Colonic mucosa (tissue), 4 donors: ENCODE measurements at regions not wholly inside any gene's neighbourhood (a gene's known extent, or its start where the extent isn't known, plus 50 kb on each side); places are given as distances from the start of the nearest gene placed in this dataset.
"Not testable (repeated sequence)": the region's sequence is repeated elsewhere in the genome, so short reads cannot be mapped to it uniquely, and the experiment has no call there.

Experiments used
- DNase-seq: peaks from one replicate; pipeline ENCODE4 v3.0.0-alpha.2; 2020
- H3K27ac ChIP-seq: fragments of 200-600 bp; one replicate; pipeline ENCODE4 v1.8.0; 2021
- H3K27me3 ChIP-seq: fragments of 200-600 bp; one replicate; pipeline ENCODE4 v1.8.0; 2021
- H3K36me3 ChIP-seq: fragments of 200-600 bp; one replicate; pipeline ENCODE4 v1.8.0; 2021
- H3K4me1 ChIP-seq: fragments of 200-600 bp; one replicate; pipeline ENCODE4 v1.8.0; 2021; ENCODE audit warnings: mild to moderate bottlenecking
- H3K4me3 ChIP-seq: fragments of 200-600 bp; one replicate; pipeline ENCODE4 v1.8.0; 2021
- H3K9ac ChIP-seq, 2 donors: one replicate each; pipeline ENCODE4 v1.7.0; 2013; ENCODE audit warnings: control low read depth in 2 of 2, low read depth in 2 of 2, low read length in 2 of 2
- H3K9me3 ChIP-seq: fragments of 200-600 bp; one replicate; pipeline ENCODE4 v1.8.0; 2021
- CTCF ChIP-seq: fragments of 200-600 bp; IDR thresholded peaks from one replicate; pipeline ENCODE4 v1.8.0; 2022; ENCODE audit warnings: antibody characterized with exemption, mild to moderate bottlenecking
- intact Hi-C: fragments of 100-400 bp; cut with DNase I; formaldehyde crosslinking; loops from one replicate; pipeline ENCODE4 v1.14.1; 2022
- donor health status: healthy.
- donor health status: DM: no; HTN: no; CAD: no.
- donor health status: DM: no; HTN: no; CAD: no.

GRCh38 chr13:22926748-22927400 lies 253.9 kb upstream of the SGCG start:
- no peak for DNase-seq
- no peaks in the 10 kb centered on the region for H3K9me3 ChIP-seq
- H3K27me3 ChIP-seq: no peaks in the 10 kb centered on the region
- H3K4me1 ChIP-seq: no peaks in the 10 kb centered on the region
- TF ChIP-seq CTCF: no peak
- H3K36me3 ChIP-seq: no peaks in the 10 kb centered on the region
- H3K4me3 ChIP-seq: peak overlapping the region; percentile 38
- no peak overlapping the region for H3K27ac ChIP-seq
- no peak overlapping the region for H3K9ac ChIP-seq
- intact Hi-C loops: no loop called here

GRCh38 chr13:22927845-22928244 lies 252.9 kb upstream of the SGCG start:
- H3K27me3 ChIP-seq, intact Hi-C loops, H3K9me3 ChIP-seq, DNase-seq, H3K27ac ChIP-seq, H3K4me1 ChIP-seq, H3K9ac ChIP-seq, H3K36me3 ChIP-seq, H3K4me3 ChIP-seq: not testable (repeated sequence)

- no peaks in the 10 kb centered on the region for H3K9me3 ChIP-seq
- intact Hi-C loops: no loop called here
Observed at GRCh38 chr13:22929381-22930126, 251.2 kb upstream of the SGCG start.

GRCh38 chr13:22931576-22931975 lies 249.2 kb upstream of the SGCG start:
- H3K36me3 ChIP-seq: no peaks in the 10 kb centered on the region
- intact Hi-C loops: no loop called here
- H3K27ac ChIP-seq: no peak overlapping the region
- H3K9ac ChIP-seq: no peak overlapping the region
- no peaks in the 10 kb centered on the region for H3K4me1 ChIP-seq
- no peak overlapping the region for H3K4me3 ChIP-seq
- H3K27me3 ChIP-seq: no peaks in the 10 kb centered on the region
- TF ChIP-seq CTCF: no peak
- DNase-seq: no peak
- H3K9me3 ChIP-seq: no peaks in the 10 kb centered on the region

More at GRCh38 chr13:22929381-22930126, 251.2 kb upstream of the SGCG start:
- H3K9ac ChIP-seq: no peak overlapping the region
- H3K27ac ChIP-seq: no peak overlapping the region
- no peaks in the 10 kb centered on the region for H3K4me1 ChIP-seq
- H3K4me3 ChIP-seq: no peak overlapping the region
- DNase-seq: no peak
- no peaks in the 10 kb centered on the region for H3K27me3 ChIP-seq
- no peaks in the 10 kb centered on the region for H3K36me3 ChIP-seq
- no peak for TF ChIP-seq CTCF

- H3K4me1 ChIP-seq, H3K4me3 ChIP-seq, DNase-seq, H3K27me3 ChIP-seq, H3K9me3 ChIP-seq, H3K9ac ChIP-seq, intact Hi-C loops, H3K36me3 ChIP-seq, H3K27ac ChIP-seq: not testable (repeated sequence)
Observed at GRCh38 chr13:22932632-22933412, 248.0 kb upstream of the SGCG start.

GRCh38 chr13:22933571-22934181 lies 247.1 kb upstream of the SGCG start:
- no peak for TF ChIP-seq CTCF
- Histone ChIP-seq H3K27me3 (no peaks in the 10 kb centered on the region), H3K36me3 (no peaks in the 10 kb centered on the region), H3K9ac (no peak overlapping the region), H3K4me3 (no peak overlapping the region), H3K9me3 (no peaks in the 10 kb centered on the region), H3K27ac (no peak overlapping the region), H3K4me1 (no peaks in the 10 kb centered on the region)
- intact Hi-C loops: no loop called here
- no peak for DNase-seq
